B cell (primary cell): ENCODE measurements at regions not wholly inside any gene's neighbourhood (a gene's known extent, or its start where the extent isn't known, plus 50 kb on each side); places are given as distances from the start of the nearest gene placed in this dataset.

Experiments used
- ATAC-seq: fragments of 200-7000 bp; cut with Tn5 transposase; one replicate; pipeline ENCODE4 v1.10.0; 2021; ENCODE audit warnings: low read depth, mild to moderate bottlenecking, moderate number of reproducible peaks, moderate library complexity
- CTCF ChIA-PET: fragments of 350-600 bp; sonication (Branson Sonifier 250); formaldehyde crosslinking; loops from one replicate; lab custom pipeline; 2021; ENCODE audit warnings: antibody characterized with exemption, inconsistent platforms; lab: Charles Lee
- POLR2A ChIA-PET: fragments of 350-600 bp; sonication (Branson Sonifier 250); formaldehyde crosslinking; loops from one replicate; lab custom pipeline; 2021; ENCODE audit warnings: antibody characterized with exemption; lab: Charles Lee
- DNase-seq: peaks from one replicate; pipeline ENCODE4 v3.0.0; 2013
- H2AFZ ChIP-seq: 2 replicates; pipeline ENCODE4 v1.6.1; 2012; ENCODE audit warnings: mild to moderate bottlenecking, low read depth, low read length; ENCODE audit not compliant: insufficient read depth, poor library complexity, severe bottlenecking
- H3K27ac ChIP-seq, 2 donors: 1 replicate in 1 of 2; 2 replicates in 1 of 2; pipeline ENCODE4 v1.5.1; 2012 to 2013; ENCODE audit warnings: low read length in 2 of 2, mild to moderate bottlenecking in 2 of 2, moderate library complexity in 1 of 2
- H3K27me3 ChIP-seq, 4 experiments: fragments of 200-600 bp in 1 of 4; sonication (generic) in 1 of 4; replicated peaks in 1 of 4; 1 replicate in 2 of 4; 2 replicates in 2 of 4; pipeline versions ENCODE4 v1.6.1 to v1.7.0; 2013 to 2016; ENCODE audit warnings: low read length in 3 of 4, mild to moderate bottlenecking in 2 of 4, mixed read lengths in 1 of 4, moderate library complexity in 1 of 4; ENCODE audit not compliant: insufficient read depth in 4 of 4, control insufficient read depth in 3 of 4; ENCODE audit errors: control extremely low read depth in 1 of 4
- H3K36me3 ChIP-seq, 2 experiments: replicated peaks in 1 of 2; 1 replicate in 1 of 2; 2 replicates in 1 of 2; pipeline versions ENCODE4 v1.6.1 to v1.7.1; 2013; ENCODE audit warnings: low read length in 1 of 2; ENCODE audit not compliant: insufficient read depth in 2 of 2, control insufficient read depth in 1 of 2; ENCODE audit errors: control extremely low read depth in 1 of 2, extremely low read depth in 1 of 2
- H3K4me1 ChIP-seq, 2 donors: fragments of 200-600 bp in 1 of 2; sonication (generic) in 1 of 2; 1 replicate in 1 of 2; 2 replicates in 1 of 2; pipeline versions ENCODE4 v1.5.1 to v1.6.1; 2013 to 2017; ENCODE audit warnings: low read length in 2 of 2; ENCODE audit not compliant: control insufficient read depth in 2 of 2, insufficient read depth in 2 of 2
- H3K4me2 ChIP-seq: replicated peaks from 2 replicates; pipeline ENCODE3; 2012; ENCODE audit warnings: mild to moderate bottlenecking, low read depth, low read length; ENCODE audit not compliant: poor library complexity, severe bottlenecking
- H3K4me3 ChIP-seq, 5 experiments: fragments of 200-600 bp in 1 of 5; sonication (generic) in 1 of 5; 1 replicate in 3 of 5; 2 replicates in 2 of 5; pipeline versions ENCODE4 v1.5.1 to v1.7.0; 2011 to 2016; ENCODE audit warnings: low read length in 4 of 5, mild to moderate bottlenecking in 4 of 5, low read depth in 2 of 5, control low read depth in 1 of 5, moderate library complexity in 1 of 5; ENCODE audit not compliant: insufficient read depth in 1 of 5; ENCODE audit errors: control extremely low read depth in 1 of 5, extremely low read depth in 1 of 5
- H3K79me2 ChIP-seq: fragments of 200-600 bp; sonication (generic); one replicate; pipeline ENCODE4 v1.6.0; 2016; ENCODE audit warnings: low read length; ENCODE audit not compliant: control insufficient read depth, insufficient read depth
- H3K9ac ChIP-seq: fragments of 200-600 bp; sonication (generic); 2 replicates; pipeline ENCODE4 v1.6.1; 2017; ENCODE audit warnings: mild to moderate bottlenecking, low read length, moderate library complexity
- H3K9me3 ChIP-seq, 3 donors: one replicate each; pipeline versions ENCODE4 v1.6.1 to v1.7.1; 2013; ENCODE audit warnings: low read length in 2 of 3; ENCODE audit not compliant: control insufficient read depth in 2 of 3, insufficient read depth in 1 of 3; ENCODE audit errors: control extremely low read depth in 1 of 3
- H4K20me1 ChIP-seq: 2 replicates; pipeline ENCODE4 v1.6.0; 2012; ENCODE audit warnings: mild to moderate bottlenecking, low read length; ENCODE audit not compliant: insufficient read depth, control insufficient read depth, poor library complexity, severe bottlenecking
- H3K27ac Mint-ChIP-seq: one replicate; pipeline ENCODE4 v1.8.0; 2021; ENCODE audit warnings: mixed read lengths
- H3K27me3 Mint-ChIP-seq: one replicate; pipeline ENCODE4 v1.8.0; 2021; ENCODE audit warnings: mixed read lengths
- H3K4me1 Mint-ChIP-seq: one replicate; pipeline ENCODE4 v1.8.0; 2021; ENCODE audit warnings: mixed read lengths
- H3K4me3 Mint-ChIP-seq: one replicate; pipeline ENCODE4 v1.8.0; 2021; ENCODE audit warnings: mixed read lengths
- H3K9me3 Mint-ChIP-seq: one replicate; pipeline ENCODE4 v1.8.0; 2022; ENCODE audit warnings: mixed read lengths; ENCODE audit not compliant: insufficient read depth
- EZH2 ChIP-seq: IDR thresholded peaks from 2 replicates; pipeline ENCODE4 v1.6.1; 2012; ENCODE audit warnings: borderline replicate concordance, low read depth, mild to moderate bottlenecking, moderate library complexity, low read length; ENCODE audit not compliant: insufficient read depth, poor library complexity, severe bottlenecking
- WGBS: methylation state at CpG from one replicate; pipeline ENCODE4 v1.1.5; 2013; ENCODE audit warnings: missing lambda C conversion rate; ENCODE audit not compliant: insufficient coverage; 5-methylcytosine and 5-hydroxymethylcytosine counted together
- intact Hi-C: fragments of 100-400 bp; cut with micrococcal nuclease; formaldehyde crosslinking; loops from one replicate; pipeline ENCODE4 v1.10.0; 2022
- TF ChIP-seq, protein P1 (sequence below): fragments of 200-600 bp; IDR thresholded peaks from one replicate; pipeline ENCODE4 v1.8.0; 2022; ENCODE audit warnings: antibody characterized with exemption, mild to moderate bottlenecking

- peak overlapping the region; percentile 84 for H2AFZ ChIP-seq
- no peaks in the 10 kb centered on the region for H3K79me2 ChIP-seq
- ChIA-PET POLR2A (no interaction called here), CTCF (no interaction called here)
- Mint-ChIP-seq H3K9me3 (no peaks in the 10 kb centered on the region), H3K4me1 (no peaks in the 10 kb centered on the region), H3K27me3 (no peaks in the 10 kb centered on the region), H3K4me3 (no peak overlapping the region), H3K27ac (no peak overlapping the region)
- no peak overlapping the region for H3K27ac ChIP-seq
- H3K9ac ChIP-seq = peak overlapping the region; percentile 78
- H3K4me3 ChIP-seq = peak overlapping the region in 3 of 5 experiments; percentile 65 to 80 (median 72)
- TF ChIP-seq EZH2 = no peak
- TF ChIP-seq, protein P1, sequence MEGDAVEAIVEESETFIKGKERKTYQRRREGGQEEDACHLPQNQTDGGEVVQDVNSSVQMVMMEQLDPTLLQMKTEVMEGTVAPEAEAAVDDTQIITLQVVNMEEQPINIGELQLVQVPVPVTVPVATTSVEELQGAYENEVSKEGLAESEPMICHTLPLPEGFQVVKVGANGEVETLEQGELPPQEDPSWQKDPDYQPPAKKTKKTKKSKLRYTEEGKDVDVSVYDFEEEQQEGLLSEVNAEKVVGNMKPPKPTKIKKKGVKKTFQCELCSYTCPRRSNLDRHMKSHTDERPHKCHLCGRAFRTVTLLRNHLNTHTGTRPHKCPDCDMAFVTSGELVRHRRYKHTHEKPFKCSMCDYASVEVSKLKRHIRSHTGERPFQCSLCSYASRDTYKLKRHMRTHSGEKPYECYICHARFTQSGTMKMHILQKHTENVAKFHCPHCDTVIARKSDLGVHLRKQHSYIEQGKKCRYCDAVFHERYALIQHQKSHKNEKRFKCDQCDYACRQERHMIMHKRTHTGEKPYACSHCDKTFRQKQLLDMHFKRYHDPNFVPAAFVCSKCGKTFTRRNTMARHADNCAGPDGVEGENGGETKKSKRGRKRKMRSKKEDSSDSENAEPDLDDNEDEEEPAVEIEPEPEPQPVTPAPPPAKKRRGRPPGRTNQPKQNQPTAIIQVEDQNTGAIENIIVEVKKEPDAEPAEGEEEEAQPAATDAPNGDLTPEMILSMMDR = no peak
- no peaks in the 10 kb centered on the region for H3K36me3 ChIP-seq
- no peaks in the 10 kb centered on the region for H3K27me3 ChIP-seq
- WGBS = 83% methylated on average over 2 of the region's 5 CpGs
- no peak for ATAC-seq
- no peaks in the 10 kb centered on the region for H3K4me1 ChIP-seq
- no peak for DNase-seq
- intact Hi-C loops = no loop called here
- no peaks in the 10 kb centered on the region for H4K20me1 ChIP-seq
- peaks cover 0 to 13% (median 0%) of the 10 kb centered on the region in 3 donors for H3K9me3 ChIP-seq
- H3K4me2 ChIP-seq = peak overlapping the region; percentile 69
These were observed 202.1 kb downstream of the OR13H1 start for GRCh38 chrX:131745942-131746489.

GRCh38 chrX:131746491-131746968, 202.7 kb downstream of the OR13H1 start:
- Histone ChIP-seq H3K79me2 (no peaks in the 10 kb centered on the region), H3K9me3 (peaks cover 0 to 8% (median 0%) of the 10 kb centered on the region in 3 donors), H3K4me2 (peak overlapping the region; percentile 69), H4K20me1 (no peaks in the 10 kb centered on the region), H3K36me3 (no peaks in the 10 kb centered on the region), H3K27me3 (no peaks in the 10 kb centered on the region), H3K4me1 (no peaks in the 10 kb centered on the region), H3K4me3 (peak overlapping the region in 4 of 5 experiments; percentile 15 to 80 (median 68)), H3K9ac (peak overlapping the region; percentile 78), H3K27ac (peak overlapping the region in 1 of 2 donors; percentile 85), H2AFZ (peak overlapping the region; percentile 84)
- H3K27ac Mint-ChIP-seq = no peak overlapping the region
- H3K9me3 Mint-ChIP-seq = no peaks in the 10 kb centered on the region
- ChIA-PET CTCF (no interaction called here), POLR2A (no interaction called here)
- intact Hi-C loops = no loop called here
- 100% methylated on average over 8 of the region's 14 CpGs for WGBS
- H3K27me3 Mint-ChIP-seq = no peaks in the 10 kb centered on the region
- H3K4me1 Mint-ChIP-seq = no peaks in the 10 kb centered on the region
- ATAC-seq = no peak
- H3K4me3 Mint-ChIP-seq = no peak overlapping the region
- TF ChIP-seq, protein P1 = no peak
- TF ChIP-seq EZH2 = no peak
- DNase-seq = no peak
